ENCODE measurements at regions not wholly inside any gene's neighbourhood (a gene's known extent, or its start where the extent isn't known, plus 50 kb on each side); places are given as distances from the start of the nearest gene placed in this dataset.

- Histone ChIP-seq H3K36me3 (no peaks in the 10 kb centered on the region), H3K27ac (no peak overlapping the region), H3K4me3 (no peak overlapping the region), H3K27me3 (no peaks in the 10 kb centered on the region), H3K9me3 (peaks cover 0 to 9% (median 0%) of the 10 kb centered on the region in 12 donors), H3K4me1 (no peaks in the 10 kb centered on the region)
- intact Hi-C loops (cut with DNase I) = no loop called here
- no peak for ATAC-seq
- TF ChIP-seq POLR2A (IDR thresholded peaks at IDR 0.05) (no peak), CTCF (IDR thresholded peaks at IDR 0.05) (no peak)
- no peak for DNase-seq
- WGBS, 4 donors = 86 to 92% (median 89%) methylated on average over 8 of the region's 8 CpGs
Measured at GRCh38 chr5:170451747-170452365, 52.0 kb upstream of the KCNIP1 start.

- TF ChIP-seq CTCF (IDR thresholded peaks at IDR 0.05) = no peak
- TF ChIP-seq POLR2A (IDR thresholded peaks at IDR 0.05) = no peak
- H3K27ac ChIP-seq = no peak overlapping the region
- no peaks in the 10 kb centered on the region for H3K4me1 ChIP-seq
- intact Hi-C loops (cut with DNase I) = no loop called here
- WGBS, 4 donors = 78 to 86% (median 83%) methylated on average over 9 of the region's 9 CpGs
- H3K4me3 ChIP-seq = no peak overlapping the region
- no peaks in the 10 kb centered on the region for H3K27me3 ChIP-seq
- H3K9me3 ChIP-seq = peaks cover 0 to 11% (median 0%) of the 10 kb centered on the region in 12 donors
- no peaks in the 10 kb centered on the region for H3K36me3 ChIP-seq
- DNase-seq (no peak), ATAC-seq (no peak)
Measured at GRCh38 chr5:170450061-170450669, 53.7 kb upstream of the KCNIP1 start.

GRCh38 chr5:170449232-170449631 is 54.6 kb upstream of the KCNIP1 start:
- H3K27me3 ChIP-seq = no peaks in the 10 kb centered on the region
- intact Hi-C loops (cut with DNase I) = no loop called here
- TF ChIP-seq CTCF (IDR thresholded peaks at IDR 0.05) = no peak
- TF ChIP-seq POLR2A (IDR thresholded peaks at IDR 0.05) = no peak
- no peak overlapping the region for H3K27ac ChIP-seq
- WGBS, 4 donors = 78 to 89% (median 85%) methylated on average over 2 of the region's 2 CpGs
- DNase-seq (no peak), ATAC-seq (no peak)
- H3K4me1 ChIP-seq = no peaks in the 10 kb centered on the region
- H3K9me3 ChIP-seq = peaks cover 0 to 11% (median 0%) of the 10 kb centered on the region in 12 donors
- H3K36me3 ChIP-seq = no peaks in the 10 kb centered on the region
- no peak overlapping the region for H3K4me3 ChIP-seq

GRCh38 chr5:170448221-170448620 is 55.6 kb upstream of the KCNIP1 start:
- TF ChIP-seq CTCF (IDR thresholded peaks at IDR 0.05) (no peak), POLR2A (IDR thresholded peaks at IDR 0.05) (no peak)
- no peaks in the 10 kb centered on the region for H3K36me3 ChIP-seq
- no peak overlapping the region for H3K4me3 ChIP-seq
- H3K9me3 ChIP-seq = peaks cover 0 to 11% (median 0%) of the 10 kb centered on the region in 12 donors
- DNase-seq = no peak
- no peak for ATAC-seq
- intact Hi-C loops (cut with DNase I) = no loop called here
- no peak overlapping the region for H3K27ac ChIP-seq
- WGBS, 4 donors = 97 to 99% (median 98%) methylated on average over 3 of the region's 3 CpGs
- H3K27me3 ChIP-seq = no peaks in the 10 kb centered on the region
- H3K4me1 ChIP-seq = no peaks in the 10 kb centered on the region
